SK-N-SH (cell line): ENCODE measurements at regions not wholly inside any gene's neighbourhood (a gene's known extent, or its start where the extent isn't known, plus 50 kb on each side); places are given as distances from the start of the nearest gene placed in this dataset.

Experiments used
- CTCF ChIA-PET: fragments of 300-600, 350-600 bp; formaldehyde crosslinking; extraction: SDS; loops from one replicate; lab custom pipeline; 2021; lab: Yijun Ruan, JAX
- POLR2A ChIA-PET: fragments of 350-600 bp; sonication (Branson Sonifier 250); formaldehyde crosslinking; extraction: SDS; loops from one replicate; lab custom pipeline; 2020; ENCODE audit warnings: antibody characterized with exemption, inconsistent platforms; lab: Yijun Ruan, JAX
- DNase-seq: peaks from one replicate; pipeline ENCODE4 v3.0.0; 2012
- H2AFZ ChIP-seq: fragments of 200-600 bp; sonication (generic); 2 replicates; pipeline ENCODE4 v1.8.1; 2016; ENCODE audit warnings: antibody characterized with exemption, mild to moderate bottlenecking, low read depth
- H3F3A ChIP-seq: fragments of 200-600 bp; sonication (generic); replicated peaks from 2 replicates; pipeline ENCODE3; 2016; ENCODE audit warnings: antibody characterized with exemption, mild to moderate bottlenecking; ENCODE audit not compliant: insufficient read depth
- H3K27ac ChIP-seq, 2 experiments: fragments of 200-500 bp in 1 of 2; fragments of 200-600 bp in 1 of 2; sonication (Bioruptor generic) in 1 of 2; sonication (generic), shearing (Covaris generic) in 1 of 2; 2 replicates each; pipeline versions ENCODE4 v1.5.1 to v1.6.1; 2014 to 2016; ENCODE audit warnings: low read depth in 2 of 2, inconsistent platforms in 1 of 2, low read length in 1 of 2, mild to moderate bottlenecking in 1 of 2, mixed read lengths in 1 of 2
- H3K27me3 ChIP-seq: fragments of 200-600 bp; sonication (generic), shearing (Covaris generic); 2 replicates; pipeline ENCODE4 v1.6.1; 2016; ENCODE audit warnings: mixed run types; ENCODE audit not compliant: insufficient read depth
- H3K36me3 ChIP-seq, 2 experiments: fragments of 200-500 bp in 1 of 2; fragments of 200-600 bp in 1 of 2; sonication (Bioruptor generic) in 1 of 2; sonication (generic) in 1 of 2; replicated peaks in 1 of 2; 2 replicates each; pipeline versions ENCODE3 to v1.5.1; 2014 to 2016; ENCODE audit warnings: low read length in 1 of 2, mild to moderate bottlenecking in 1 of 2; ENCODE audit not compliant: insufficient read depth in 2 of 2, control insufficient read depth in 1 of 2
- H3K4me1 ChIP-seq, 2 experiments: fragments of 200-500 bp in 1 of 2; fragments of 200-600 bp in 1 of 2; sonication (Bioruptor generic) in 1 of 2; sonication (generic), shearing (Covaris generic) in 1 of 2; 2 replicates each; pipeline versions ENCODE4 v1.5.1 to v1.6.1; 2014 to 2016; ENCODE audit warnings: low read depth in 1 of 2, low read length in 1 of 2, mixed run types in 1 of 2; ENCODE audit not compliant: insufficient read depth in 2 of 2, control insufficient read depth in 1 of 2
- H3K4me2 ChIP-seq: fragments of 200-600 bp; sonication (generic), shearing (Covaris generic); 2 replicates; pipeline ENCODE4 v1.6.1; 2017; ENCODE audit warnings: mixed run types
- H3K4me3 ChIP-seq, 2 experiments: fragments of 200-500 bp in 1 of 2; fragments of 200-600 bp in 1 of 2; sonication (Bioruptor generic) in 1 of 2; sonication (generic), shearing (Covaris generic) in 1 of 2; 2 replicates each; pipeline versions ENCODE4 v1.5.1 to v1.8.1; 2014 to 2016; ENCODE audit warnings: low read depth in 2 of 2, inconsistent platforms in 1 of 2, low read length in 1 of 2, mild to moderate bottlenecking in 1 of 2, mixed read lengths in 1 of 2, moderate library complexity in 1 of 2
- H3K79me2 ChIP-seq: fragments of 200-600 bp; sonication (generic); 2 replicates; pipeline ENCODE4 v1.8.1; 2017; ENCODE audit warnings: mild to moderate bottlenecking; ENCODE audit not compliant: insufficient read depth
- H3K9ac ChIP-seq: fragments of 200-600 bp; sonication (generic); 2 replicates; pipeline ENCODE4 v1.6.1; 2017; ENCODE audit warnings: mixed run types
- H3K9me2 ChIP-seq: fragments of 200-600 bp; sonication (generic); 2 replicates; pipeline ENCODE4 v1.6.1; 2017; ENCODE audit warnings: mixed run types
- H3K9me3 ChIP-seq: fragments of 200-600 bp; sonication (generic); 2 replicates; pipeline ENCODE4 v1.6.1; 2017; ENCODE audit warnings: mixed run types, mild to moderate bottlenecking, moderate library complexity
- H4K20me1 ChIP-seq: fragments of 200-600 bp; sonication (generic); 2 replicates; pipeline ENCODE4 v1.6.1; 2017; ENCODE audit warnings: mild to moderate bottlenecking, mixed run types; ENCODE audit not compliant: insufficient read depth
- FOSL2 ChIP-seq: IDR thresholded peaks from 2 replicates; pipeline ENCODE4 v1.4.0; 2012; ENCODE audit warnings: low read depth, mild to moderate bottlenecking, moderate library complexity, borderline replicate concordance
- FOXJ3 ChIP-seq: sonication (generic); formaldehyde crosslinking; IDR thresholded peaks from 2 replicates; pipeline ENCODE4 v1.5.1; 2020; ENCODE audit warnings: mild to moderate bottlenecking, missing genetic modification reagents
- FOXM1 ChIP-seq: IDR thresholded peaks from 2 replicates; pipeline ENCODE4 v1.4.0; 2012; ENCODE audit warnings: low read depth, mild to moderate bottlenecking
- GABPA ChIP-seq: IDR thresholded peaks from 2 replicates; pipeline ENCODE4 v1.4.0; 2012; ENCODE audit warnings: low read depth, mild to moderate bottlenecking
- GATA2 ChIP-seq: sonication (generic); formaldehyde crosslinking; IDR thresholded peaks from 2 replicates; pipeline ENCODE4 v1.5.0; 2020; ENCODE audit warnings: mild to moderate bottlenecking, missing genetic modification reagents
- JUND ChIP-seq: IDR thresholded peaks from 2 replicates; pipeline ENCODE4 v1.4.0; 2012
- MEF2A ChIP-seq: IDR thresholded peaks from 2 replicates; pipeline ENCODE4 v1.4.0; 2012; ENCODE audit warnings: low read depth, borderline replicate concordance
- POLR2AphosphoS5 ChIP-seq: IDR thresholded peaks from 2 replicates; pipeline ENCODE4 v1.6.1; 2012; ENCODE audit warnings: low read depth, low read length
- RAD21 ChIP-seq: IDR thresholded peaks from 2 replicates; pipeline ENCODE4 v1.6.1; 2012; ENCODE audit warnings: mild to moderate bottlenecking, low read length
- RCOR1 ChIP-seq: fragments of 150-350 bp; IDR thresholded peaks from 2 replicates; pipeline ENCODE4 v1.6.1; 2017; ENCODE audit warnings: antibody characterized with exemption, low read length
- REST ChIP-seq: IDR thresholded peaks from 2 replicates; pipeline ENCODE4 v1.6.1; 2012; ENCODE audit warnings: mild to moderate bottlenecking, low read depth, low read length, moderate library complexity
- RXRA ChIP-seq: IDR thresholded peaks from 2 replicates; pipeline ENCODE4 v1.4.0; 2012; ENCODE audit warnings: low read depth, mild to moderate bottlenecking, borderline replicate concordance
- SIN3A ChIP-seq: IDR thresholded peaks from 2 replicates; pipeline ENCODE4 v1.6.1; 2012; ENCODE audit warnings: low read depth, mild to moderate bottlenecking, low read length, moderate library complexity, borderline replicate concordance
- SMC3 ChIP-seq: IDR thresholded peaks from 2 replicates; pipeline ENCODE4 v1.6.1; 2012; ENCODE audit warnings: low read depth, low read length, improper control_type of control experiment
- TAF1 ChIP-seq: IDR thresholded peaks from 2 replicates; pipeline ENCODE4 v1.6.1; 2012; ENCODE audit warnings: low read depth, mild to moderate bottlenecking, low read length, moderate library complexity, borderline replicate concordance
- TCF12 ChIP-seq: IDR thresholded peaks from 2 replicates; pipeline ENCODE4 v1.4.0; 2012
- YY1 ChIP-seq: IDR thresholded peaks from 2 replicates; pipeline ENCODE4 v1.4.0; 2012; ENCODE audit warnings: low read depth, mild to moderate bottlenecking
- WGBS: methylation state at CpG from one replicate; pipeline ENCODE4 v1.1.6; 2017; ENCODE audit warnings: low lambda C conversion rate; 5-methylcytosine and 5-hydroxymethylcytosine counted together
- TF ChIP-seq, protein P1 (sequence below): fragments of 200-600 bp; sonication (generic); IDR thresholded peaks from 2 replicates; pipeline ENCODE4 v1.6.1; 2017; ENCODE audit warnings: antibody characterized with exemption, mild to moderate bottlenecking, moderate library complexity
- TF ChIP-seq, protein P2 (sequence below): fragments of 150-350 bp; IDR thresholded peaks from 2 replicates; pipeline ENCODE4 v1.6.1; 2016; ENCODE audit warnings: mild to moderate bottlenecking, low read depth, low read length
- TF ChIP-seq, protein P3 (sequence below): IDR thresholded peaks from 2 replicates; pipeline ENCODE4 v1.4.0; 2012; ENCODE audit warnings: low read depth, borderline replicate concordance
- TF ChIP-seq, protein P4 (sequence below): IDR thresholded peaks from 2 replicates; pipeline ENCODE4 v1.4.0; 2012; ENCODE audit warnings: low read depth, borderline replicate concordance

DNA sequence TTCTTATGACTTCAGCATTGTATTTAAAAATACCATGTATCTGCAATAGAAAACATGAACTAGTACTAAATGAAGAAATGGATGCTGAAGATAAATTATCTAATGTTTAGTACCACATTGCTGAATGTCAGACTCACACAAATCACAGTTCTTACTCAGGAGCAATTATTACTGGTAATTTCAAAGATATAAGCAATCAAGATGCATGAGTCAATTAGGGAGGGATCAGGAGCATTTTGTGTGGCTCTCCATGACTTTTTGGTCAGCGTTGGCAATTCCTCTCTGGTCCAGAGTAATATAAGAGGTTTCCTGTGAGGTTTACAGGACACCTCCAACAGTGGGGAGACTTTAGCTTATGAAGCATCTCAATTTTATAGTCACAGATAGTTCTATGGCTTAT is 167.0 kb upstream of the PCDH7 start:
- Histone ChIP-seq H3K4me3 (no peak overlapping the region), H3K9me3 (no peaks in the 10 kb centered on the region; the same call in 1 of the 2 replicates), H3K9ac (no peak overlapping the region), H3K9me2 (no peaks in the 10 kb centered on the region), H3K4me1 (no peaks in the 10 kb centered on the region), H3K27ac (no peak overlapping the region), H3F3A (no peaks in the 10 kb centered on the region), H3K36me3 (no peaks in the 10 kb centered on the region), H4K20me1 (no peaks in the 10 kb centered on the region), H3K4me2 (no peak overlapping the region), H3K27me3 (no peaks in the 10 kb centered on the region), H2AFZ (no peak overlapping the region), H3K79me2 (no peaks in the 10 kb centered on the region)
- TF ChIP-seq FOXM1, result no peak
- TF ChIP-seq MEF2A, result no peak
- TF ChIP-seq FOXJ3 (CRISPR knock-in tag), result no peak
- TF ChIP-seq RXRA, result no peak
- no peak for TF ChIP-seq FOSL2
- CTCF ChIA-PET, result no interaction called here
- no peak for DNase-seq
- POLR2A ChIA-PET, result no interaction called here
- 0% methylated on average over 1 of the region's 1 CpG for WGBS

- Histone ChIP-seq H3K36me3 (no peaks in the 10 kb centered on the region), H3F3A (no peaks in the 10 kb centered on the region), H4K20me1 (no peaks in the 10 kb centered on the region), H3K79me2 (no peaks in the 10 kb centered on the region), H3K4me3 (no peak overlapping the region), H3K4me2 (no peak overlapping the region), H3K9me3 (no peaks in the 10 kb centered on the region; the same call in 1 of the 2 replicates), H3K27me3 (no peaks in the 10 kb centered on the region), H3K4me1 (no peaks in the 10 kb centered on the region), H3K9ac (no peak overlapping the region), H3K27ac (no peak overlapping the region), H3K9me2 (no peaks in the 10 kb centered on the region), H2AFZ (no peak overlapping the region)
- WGBS, result 0% methylated on average over 1 of the region's 1 CpG
- no peak for DNase-seq
- POLR2A ChIA-PET, result no interaction called here
- TF ChIP-seq TAF1 (no peak), GATA2 (CRISPR knock-in tag) (no peak), YY1 (no peak), RAD21 (no peak), FOXM1 (no peak), SMC3 (no peak), TCF12 (no peak), POLR2AphosphoS5 (no peak), GABPA (no peak), RCOR1 (no peak), FOSL2 (no peak), SIN3A (no peak), REST (no peak), JUND (no peak)
- TF ChIP-seq, protein P1, sequence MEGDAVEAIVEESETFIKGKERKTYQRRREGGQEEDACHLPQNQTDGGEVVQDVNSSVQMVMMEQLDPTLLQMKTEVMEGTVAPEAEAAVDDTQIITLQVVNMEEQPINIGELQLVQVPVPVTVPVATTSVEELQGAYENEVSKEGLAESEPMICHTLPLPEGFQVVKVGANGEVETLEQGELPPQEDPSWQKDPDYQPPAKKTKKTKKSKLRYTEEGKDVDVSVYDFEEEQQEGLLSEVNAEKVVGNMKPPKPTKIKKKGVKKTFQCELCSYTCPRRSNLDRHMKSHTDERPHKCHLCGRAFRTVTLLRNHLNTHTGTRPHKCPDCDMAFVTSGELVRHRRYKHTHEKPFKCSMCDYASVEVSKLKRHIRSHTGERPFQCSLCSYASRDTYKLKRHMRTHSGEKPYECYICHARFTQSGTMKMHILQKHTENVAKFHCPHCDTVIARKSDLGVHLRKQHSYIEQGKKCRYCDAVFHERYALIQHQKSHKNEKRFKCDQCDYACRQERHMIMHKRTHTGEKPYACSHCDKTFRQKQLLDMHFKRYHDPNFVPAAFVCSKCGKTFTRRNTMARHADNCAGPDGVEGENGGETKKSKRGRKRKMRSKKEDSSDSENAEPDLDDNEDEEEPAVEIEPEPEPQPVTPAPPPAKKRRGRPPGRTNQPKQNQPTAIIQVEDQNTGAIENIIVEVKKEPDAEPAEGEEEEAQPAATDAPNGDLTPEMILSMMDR, result no peak
- TF ChIP-seq, protein P2, sequence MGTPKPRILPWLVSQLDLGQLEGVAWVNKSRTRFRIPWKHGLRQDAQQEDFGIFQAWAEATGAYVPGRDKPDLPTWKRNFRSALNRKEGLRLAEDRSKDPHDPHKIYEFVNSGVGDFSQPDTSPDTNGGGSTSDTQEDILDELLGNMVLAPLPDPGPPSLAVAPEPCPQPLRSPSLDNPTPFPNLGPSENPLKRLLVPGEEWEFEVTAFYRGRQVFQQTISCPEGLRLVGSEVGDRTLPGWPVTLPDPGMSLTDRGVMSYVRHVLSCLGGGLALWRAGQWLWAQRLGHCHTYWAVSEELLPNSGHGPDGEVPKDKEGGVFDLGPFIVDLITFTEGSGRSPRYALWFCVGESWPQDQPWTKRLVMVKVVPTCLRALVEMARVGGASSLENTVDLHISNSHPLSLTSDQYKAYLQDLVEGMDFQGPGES, result no peak
- TF ChIP-seq, protein P3, sequence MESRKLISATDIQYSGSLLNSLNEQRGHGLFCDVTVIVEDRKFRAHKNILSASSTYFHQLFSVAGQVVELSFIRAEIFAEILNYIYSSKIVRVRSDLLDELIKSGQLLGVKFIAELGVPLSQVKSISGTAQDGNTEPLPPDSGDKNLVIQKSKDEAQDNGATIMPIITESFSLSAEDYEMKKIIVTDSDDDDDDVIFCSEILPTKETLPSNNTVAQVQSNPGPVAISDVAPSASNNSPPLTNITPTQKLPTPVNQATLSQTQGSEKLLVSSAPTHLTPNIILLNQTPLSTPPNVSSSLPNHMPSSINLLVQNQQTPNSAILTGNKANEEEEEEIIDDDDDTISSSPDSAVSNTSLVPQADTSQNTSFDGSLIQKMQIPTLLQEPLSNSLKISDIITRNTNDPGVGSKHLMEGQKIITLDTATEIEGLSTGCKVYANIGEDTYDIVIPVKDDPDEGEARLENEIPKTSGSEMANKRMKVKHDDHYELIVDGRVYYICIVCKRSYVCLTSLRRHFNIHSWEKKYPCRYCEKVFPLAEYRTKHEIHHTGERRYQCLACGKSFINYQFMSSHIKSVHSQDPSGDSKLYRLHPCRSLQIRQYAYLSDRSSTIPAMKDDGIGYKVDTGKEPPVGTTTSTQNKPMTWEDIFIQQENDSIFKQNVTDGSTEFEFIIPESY, result no peak
- TF ChIP-seq, protein P4, sequence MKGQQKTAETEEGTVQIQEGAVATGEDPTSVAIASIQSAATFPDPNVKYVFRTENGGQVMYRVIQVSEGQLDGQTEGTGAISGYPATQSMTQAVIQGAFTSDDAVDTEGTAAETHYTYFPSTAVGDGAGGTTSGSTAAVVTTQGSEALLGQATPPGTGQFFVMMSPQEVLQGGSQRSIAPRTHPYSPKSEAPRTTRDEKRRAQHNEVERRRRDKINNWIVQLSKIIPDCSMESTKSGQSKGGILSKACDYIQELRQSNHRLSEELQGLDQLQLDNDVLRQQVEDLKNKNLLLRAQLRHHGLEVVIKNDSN, result no peak
- CTCF ChIA-PET, result no interaction called here
These were observed 166.5 kb upstream of the PCDH7 start for GRCh38 chr4:30553706-30554105.
